ENCODE measurements at regions not wholly inside any gene's neighbourhood (a gene's known extent, or its start where the extent isn't known, plus 50 kb on each side); places are given as distances from the start of the nearest gene placed in this dataset.

DNA sequence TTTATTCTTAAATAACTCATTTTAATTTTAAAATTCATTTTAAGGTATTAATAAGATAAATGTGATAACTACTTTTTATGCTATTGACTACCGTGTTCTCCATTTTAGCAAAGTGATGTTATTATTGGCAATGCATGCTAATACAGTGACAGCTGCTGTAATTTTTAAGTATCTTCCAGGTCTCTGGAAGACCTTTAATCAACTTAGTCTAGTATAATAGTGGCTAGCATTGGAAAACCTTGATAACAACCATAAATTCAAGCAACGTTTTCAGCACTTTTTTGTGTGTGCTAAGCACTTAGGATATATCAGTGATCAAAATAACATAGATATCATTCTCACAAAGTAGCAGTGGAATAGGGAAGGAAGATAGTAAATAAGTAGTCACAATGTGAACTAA lies 230.9 kb upstream of the MAGI2 start:
- Histone ChIP-seq H2BK12ac (ENCODE audit: low read length) (no peak overlapping the region), H2BK15ac (ENCODE audit: low read length) (no peak overlapping the region), H3K4me1 (ENCODE audit: control insufficient read depth in 2 of 2, insufficient read depth in 1 of 2, low read depth in 1 of 2, low read length in 2 of 2) (no peaks in the 10 kb centered on the region), H3K79me1 (ENCODE audit: low read depth, low read length) (no peaks in the 10 kb centered on the region), H3K23ac (ENCODE audit: low read depth, low read length, poor library complexity) (no peak overlapping the region), H3K9ac (ENCODE audit: low read depth, low read length, poor library complexity) (no peak overlapping the region), H4K91ac (ENCODE audit: low read depth, low read length, poor library complexity) (no peak overlapping the region), H3K4me3 (ENCODE audit: low read length in 2 of 2) (no peak overlapping the region), H2AK5ac (ENCODE audit: low read depth, low read length) (no peak overlapping the region), H4K8ac (ENCODE audit: low read depth, low read length) (no peak overlapping the region), H3K27me3 (ENCODE audit: control insufficient read depth in 3 of 3, insufficient read depth in 3 of 3, low read depth in 1 of 3, low read length in 3 of 3) (no peaks in the 10 kb centered on the region), H3K36me3 (replicated peaks in 1 of 2; ENCODE audit: control insufficient read depth in 2 of 2, insufficient read depth in 2 of 2, low read length in 2 of 2) (no peaks in the 10 kb centered on the region), H2AFZ (ENCODE audit: low read length) (no peak overlapping the region), H3K4ac (ENCODE audit: low read length) (no peak overlapping the region), H3K9me3 (replicated peaks in 1 of 2; ENCODE audit: control insufficient read depth in 2 of 2, insufficient read depth in 1 of 2, low read depth in 1 of 2, low read length in 2 of 2) (peaks cover 0 to 2% of the 10 kb centered on the region in 2 donors), H3K27ac (replicated peaks; ENCODE audit: low read length) (no peak overlapping the region), H3K4me2 (ENCODE audit: insufficient read depth, low read length, poor library complexity, severe bottlenecking) (no peak overlapping the region), H3K14ac (ENCODE audit: low read length) (no peak overlapping the region), H2BK120ac (ENCODE audit: low read depth, low read length) (no peak overlapping the region), H3K18ac (ENCODE audit: low read length) (no peak overlapping the region), H2BK5ac (ENCODE audit: low read length) (no peak overlapping the region)
- no CpG with 5 or more reads among the region's 2 CpGs for WGBS, 2 donors (ENCODE audit: extremely low coverage in 2 of 2, insufficient read length in 2 of 2, insufficient replicate concordance in 1 of 2)
- DNase-seq (ENCODE audit: low spot score): no peak

- Histone ChIP-seq H2BK5ac (ENCODE audit: low read length) (no peak overlapping the region), H3K9ac (ENCODE audit: low read depth, low read length, poor library complexity) (no peak overlapping the region), H3K4ac (ENCODE audit: low read length) (no peak overlapping the region), H2BK15ac (ENCODE audit: low read length) (no peak overlapping the region), H3K4me3 (ENCODE audit: low read length in 2 of 2) (no peak overlapping the region), H3K23ac (ENCODE audit: low read depth, low read length, poor library complexity) (no peak overlapping the region), H3K79me1 (ENCODE audit: low read depth, low read length) (no peaks in the 10 kb centered on the region), H3K14ac (ENCODE audit: low read length) (no peak overlapping the region), H3K27ac (replicated peaks; ENCODE audit: low read length) (no peak overlapping the region), H3K18ac (ENCODE audit: low read length) (no peak overlapping the region), H3K36me3 (replicated peaks in 1 of 2; ENCODE audit: control insufficient read depth in 2 of 2, insufficient read depth in 2 of 2, low read length in 2 of 2) (no peaks in the 10 kb centered on the region), H2AFZ (ENCODE audit: low read length) (no peak overlapping the region), H4K91ac (ENCODE audit: low read depth, low read length, poor library complexity) (no peak overlapping the region), H3K9me3 (replicated peaks in 1 of 2; ENCODE audit: control insufficient read depth in 2 of 2, insufficient read depth in 1 of 2, low read depth in 1 of 2, low read length in 2 of 2) (peaks cover 0 to 2% of the 10 kb centered on the region in 2 donors), H3K27me3 (ENCODE audit: control insufficient read depth in 3 of 3, insufficient read depth in 3 of 3, low read depth in 1 of 3, low read length in 3 of 3) (no peaks in the 10 kb centered on the region), H4K8ac (ENCODE audit: low read depth, low read length) (no peak overlapping the region), H2BK12ac (ENCODE audit: low read length) (no peak overlapping the region), H3K4me1 (ENCODE audit: control insufficient read depth in 2 of 2, insufficient read depth in 1 of 2, low read depth in 1 of 2, low read length in 2 of 2) (no peaks in the 10 kb centered on the region), H2BK120ac (ENCODE audit: low read depth, low read length) (no peak overlapping the region), H3K4me2 (ENCODE audit: insufficient read depth, low read length, poor library complexity, severe bottlenecking) (no peak overlapping the region), H2AK5ac (ENCODE audit: low read depth, low read length) (no peak overlapping the region)
- WGBS, 2 donors (ENCODE audit: extremely low coverage in 2 of 2, insufficient read length in 2 of 2, insufficient replicate concordance in 1 of 2): no CpG with 5 or more reads among the region's 1 CpG
- DNase-seq (ENCODE audit: low spot score): no peak
These were observed 230.4 kb upstream of the MAGI2 start for GRCh38 chr7:79683916-79684315.

DNA sequence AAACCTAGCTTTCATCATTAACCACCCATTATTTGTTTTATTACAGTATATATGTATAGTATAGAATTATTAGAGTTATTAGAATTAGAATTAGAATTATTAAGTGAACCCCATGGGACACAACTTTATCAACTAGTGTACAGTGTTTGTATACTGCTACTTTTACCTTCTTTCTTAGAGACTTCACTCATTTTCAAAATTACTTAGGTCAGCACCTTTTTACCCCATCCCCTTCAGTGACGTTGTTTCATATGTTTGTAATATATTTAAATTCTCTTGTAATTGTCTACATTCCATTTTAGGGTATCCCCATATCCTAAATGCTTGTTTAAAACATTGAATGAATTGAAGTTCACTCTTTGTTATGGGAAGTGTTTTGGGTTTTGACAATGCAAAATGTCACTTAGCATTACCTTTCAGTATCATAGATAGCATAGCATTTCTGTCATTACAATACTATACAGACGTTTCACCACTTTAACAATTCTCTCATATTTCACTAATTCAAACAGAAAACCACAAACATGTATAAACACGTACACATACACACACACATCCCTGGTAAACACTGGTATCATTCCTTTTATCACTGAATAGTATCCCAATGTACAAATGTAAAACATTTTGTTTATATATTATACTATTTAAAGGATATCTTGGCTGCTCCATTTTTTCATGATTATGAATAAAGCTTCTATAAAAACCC lies 229.9 kb upstream of the MAGI2 start:
- Histone ChIP-seq H3K4ac (ENCODE audit: low read length) (no peak overlapping the region), H4K91ac (ENCODE audit: low read depth, low read length, poor library complexity) (no peak overlapping the region), H3K79me1 (ENCODE audit: low read depth, low read length) (no peaks in the 10 kb centered on the region), H3K9me3 (replicated peaks in 1 of 2; ENCODE audit: control insufficient read depth in 2 of 2, insufficient read depth in 1 of 2, low read depth in 1 of 2, low read length in 2 of 2) (peaks cover 0 to 2% of the 10 kb centered on the region in 2 donors), H3K18ac (ENCODE audit: low read length) (no peak overlapping the region), H2AK5ac (ENCODE audit: low read depth, low read length) (no peak overlapping the region), H2BK120ac (ENCODE audit: low read depth, low read length) (no peak overlapping the region), H4K8ac (ENCODE audit: low read depth, low read length) (no peak overlapping the region), H2BK5ac (ENCODE audit: low read length) (no peak overlapping the region), H3K36me3 (replicated peaks in 1 of 2; ENCODE audit: control insufficient read depth in 2 of 2, insufficient read depth in 2 of 2, low read length in 2 of 2) (no peaks in the 10 kb centered on the region), H3K14ac (ENCODE audit: low read length) (no peak overlapping the region), H3K9ac (ENCODE audit: low read depth, low read length, poor library complexity) (no peak overlapping the region), H3K4me2 (ENCODE audit: insufficient read depth, low read length, poor library complexity, severe bottlenecking) (no peak overlapping the region), H3K27me3 (ENCODE audit: control insufficient read depth in 3 of 3, insufficient read depth in 3 of 3, low read depth in 1 of 3, low read length in 3 of 3) (no peaks in the 10 kb centered on the region), H3K23ac (ENCODE audit: low read depth, low read length, poor library complexity) (no peak overlapping the region), H3K27ac (replicated peaks; ENCODE audit: low read length) (no peak overlapping the region), H2BK12ac (ENCODE audit: low read length) (no peak overlapping the region), H3K4me3 (ENCODE audit: low read length in 2 of 2) (no peak overlapping the region), H2BK15ac (ENCODE audit: low read length) (no peak overlapping the region), H2AFZ (ENCODE audit: low read length) (no peak overlapping the region), H3K4me1 (ENCODE audit: control insufficient read depth in 2 of 2, insufficient read depth in 1 of 2, low read depth in 1 of 2, low read length in 2 of 2) (no peaks in the 10 kb centered on the region)
- WGBS, 2 donors (ENCODE audit: extremely low coverage in 2 of 2, insufficient read length in 2 of 2, insufficient replicate concordance in 1 of 2): 100% methylated on average over 2 of the region's 3 CpGs; no CpG with 5 or more reads in 1 of the 2 donors
- no peak for DNase-seq (ENCODE audit: low spot score)

DNA sequence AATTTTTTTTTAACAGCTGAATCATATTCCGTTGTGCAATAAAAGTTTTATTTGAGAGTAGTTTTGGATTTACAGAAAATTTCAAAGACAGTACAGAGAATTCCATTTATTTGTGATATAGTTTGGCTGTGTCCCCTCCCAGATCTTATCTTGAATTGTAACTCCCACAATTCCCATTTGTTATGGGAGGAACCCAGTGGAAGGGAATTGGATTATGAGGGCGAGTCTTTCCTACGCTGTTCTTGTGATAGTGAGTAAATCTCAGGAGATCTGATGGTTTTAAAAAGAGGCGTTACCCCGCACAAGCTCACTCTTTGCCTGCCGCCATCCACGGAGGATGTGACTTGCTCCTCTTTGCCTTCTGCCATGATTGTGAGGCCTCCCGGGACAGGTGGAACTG lies 228.0 kb upstream of the MAGI2 start:
- Histone ChIP-seq H3K27ac (replicated peaks; ENCODE audit: low read length) (no peak overlapping the region), H2BK5ac (ENCODE audit: low read length) (no peak overlapping the region), H2BK15ac (ENCODE audit: low read length) (no peak overlapping the region), H3K4me2 (ENCODE audit: insufficient read depth, low read length, poor library complexity, severe bottlenecking) (no peak overlapping the region), H4K8ac (ENCODE audit: low read depth, low read length) (no peak overlapping the region), H3K9me3 (replicated peaks in 1 of 2; ENCODE audit: control insufficient read depth in 2 of 2, insufficient read depth in 1 of 2, low read depth in 1 of 2, low read length in 2 of 2) (peaks cover 0 to 2% of the 10 kb centered on the region in 2 donors), H3K23ac (ENCODE audit: low read depth, low read length, poor library complexity) (no peak overlapping the region), H3K79me1 (ENCODE audit: low read depth, low read length) (no peaks in the 10 kb centered on the region), H3K4me3 (ENCODE audit: low read length in 2 of 2) (no peak overlapping the region), H2AK5ac (ENCODE audit: low read depth, low read length) (no peak overlapping the region), H3K4me1 (ENCODE audit: control insufficient read depth in 2 of 2, insufficient read depth in 1 of 2, low read depth in 1 of 2, low read length in 2 of 2) (no peaks in the 10 kb centered on the region), H4K91ac (ENCODE audit: low read depth, low read length, poor library complexity) (no peak overlapping the region), H2BK120ac (ENCODE audit: low read depth, low read length) (no peak overlapping the region), H3K18ac (ENCODE audit: low read length) (no peak overlapping the region), H3K36me3 (replicated peaks in 1 of 2; ENCODE audit: control insufficient read depth in 2 of 2, insufficient read depth in 2 of 2, low read length in 2 of 2) (no peaks in the 10 kb centered on the region), H3K27me3 (ENCODE audit: control insufficient read depth in 3 of 3, insufficient read depth in 3 of 3, low read depth in 1 of 3, low read length in 3 of 3) (no peaks in the 10 kb centered on the region), H3K4ac (ENCODE audit: low read length) (no peak overlapping the region), H2AFZ (ENCODE audit: low read length) (peak overlapping the region; percentile 8), H2BK12ac (ENCODE audit: low read length) (no peak overlapping the region), H3K9ac (ENCODE audit: low read depth, low read length, poor library complexity) (no peak overlapping the region), H3K14ac (ENCODE audit: low read length) (no peak overlapping the region)
- no peak for DNase-seq (ENCODE audit: low spot score)
- no CpG with 5 or more reads among the region's 8 CpGs for WGBS, 2 donors (ENCODE audit: extremely low coverage in 2 of 2, insufficient read length in 2 of 2, insufficient replicate concordance in 1 of 2)
